Gastroesophageal sphincter (tissue), 4 donors: ENCODE measurements at regions not wholly inside any gene's neighbourhood (a gene's known extent, or its start where the extent isn't known, plus 50 kb on each side); places are given as distances from the start of the nearest gene placed in this dataset.

Experiments used
- ATAC-seq: fragments of 150-250 bp; one replicate; pipeline ENCODE4 v1.9.1; 2016; ENCODE audit warnings: mild to moderate bottlenecking, moderate library complexity
- H3K27ac ChIP-seq, 4 donors: fragments of 200-600 bp; sonication (generic) in 3 of 4; 1 replicate in 3 of 4; 2 replicates in 1 of 4; pipeline ENCODE4 v1.5.1; 2016 to 2019
- H3K27me3 ChIP-seq: fragments of 200-600 bp; sonication (generic); one replicate; pipeline ENCODE4 v1.5.1; 2019
- H3K36me3 ChIP-seq, 2 donors: fragments of 200-600 bp; sonication (generic); one replicate each; pipeline ENCODE4 v1.5.1; 2019; ENCODE audit warnings: control low read depth in 1 of 2
- H3K4me1 ChIP-seq, 3 donors: fragments of 200-600 bp; sonication (generic); 1 replicate in 2 of 3; 2 replicates in 1 of 3; pipeline ENCODE4 v1.5.1; 2016 to 2019; ENCODE audit warnings: control low read depth in 2 of 3
- H3K4me3 ChIP-seq, 2 donors: fragments of 200-600 bp; sonication (generic); one replicate each; pipeline ENCODE4 v1.5.1; 2019; ENCODE audit warnings: mild to moderate bottlenecking in 1 of 2, moderate library complexity in 1 of 2
- H3K9me3 ChIP-seq, 3 donors: fragments of 200-600 bp; sonication (generic); one replicate each; pipeline ENCODE4 v1.5.1; 2017 to 2019; ENCODE audit warnings: control low read depth in 2 of 3
- CTCF ChIP-seq, 4 experiments: fragments of 200-600 bp in 2 of 4; fragments of 450-650 bp in 2 of 4; sonication (generic) in 1 of 4; IDR thresholded peaks; one replicate each; pipeline ENCODE4 v1.5.1; 2017 to 2019; ENCODE audit warnings: antibody characterized with exemption in 4 of 4, mild to moderate bottlenecking in 2 of 4, moderate library complexity in 2 of 4
- EP300 ChIP-seq: sonication (generic); formaldehyde crosslinking; IDR thresholded peaks from one replicate; pipeline ENCODE4 v1.6.1; 2017; ENCODE audit warnings: antibody characterized with exemption, mild to moderate bottlenecking
- POLR2A ChIP-seq, 2 donors: fragments of 450-650 bp; IDR thresholded peaks; one replicate each; pipeline ENCODE4 v1.6.1; 2017; ENCODE audit warnings: antibody characterized with exemption in 2 of 2, mild to moderate bottlenecking in 2 of 2, moderate library complexity in 1 of 2
- POLR2AphosphoS5 ChIP-seq: sonication (generic); formaldehyde crosslinking; IDR thresholded peaks from one replicate; pipeline ENCODE4 v1.6.1; 2017; ENCODE audit warnings: antibody characterized with exemption
- WGBS, 2 donors: methylation state at CpG; one replicate each; pipeline ENCODE4 v1.1.5; 2018; ENCODE audit warnings: low coverage in 1 of 2; 5-methylcytosine and 5-hydroxymethylcytosine counted together

GRCh38 chr12:111270239-111270638 is 98.7 kb downstream of the PHETA1 start:
- whole genome bisulfite sequencing, 2 donors: 20 to 22% methylated on average over 11 of the region's 11 CpGs
- H3K27me3 ChIP-seq: peaks cover 71% of the 10 kb centered on the region

GRCh38 chr12:111269718-111270117 is 99.2 kb downstream of the PHETA1 start:
- Histone ChIP-seq H3K9me3 (no peaks in the 10 kb centered on the region), H3K36me3 (no peaks in the 10 kb centered on the region), H3K27me3 (peaks cover 66% of the 10 kb centered on the region), H3K27ac (no peak overlapping the region), H3K4me3 (no peak overlapping the region), H3K4me1 (peaks cover 0 to 8% (median 0%) of the 10 kb centered on the region in 3 donors)
- 12 to 16% methylated on average over 6 to 7 of the region's 7 CpGs for WGBS, 2 donors
- ATAC-seq: no peak
- TF ChIP-seq POLR2A (IDR thresholded peaks at IDR 0.05) (no peak), EP300 (no peak), CTCF (IDR thresholded peaks at IDR 0.05) (no peak), POLR2AphosphoS5 (no peak)

More at GRCh38 chr12:111270239-111270638, 98.7 kb downstream of the PHETA1 start:
- TF ChIP-seq CTCF (IDR thresholded peaks at IDR 0.05) (no peak), EP300 (no peak), POLR2AphosphoS5 (no peak), POLR2A (IDR thresholded peaks at IDR 0.05) (no peak)
- H3K4me3 ChIP-seq: no peak overlapping the region
- no peak overlapping the region for H3K27ac ChIP-seq
- H3K9me3 ChIP-seq: no peaks in the 10 kb centered on the region
- no peaks in the 10 kb centered on the region for H3K36me3 ChIP-seq
- ATAC-seq: no peak
- H3K4me1 ChIP-seq: peaks cover 0 to 8% (median 0%) of the 10 kb centered on the region in 3 donors

GRCh38 chr12:111268738-111269572 is 99.9 kb downstream of the PHETA1 start:
- Histone ChIP-seq H3K4me3 (no peak overlapping the region), H3K36me3 (no peaks in the 10 kb centered on the region), H3K4me1 (peaks cover 0 to 8% (median 0%) of the 10 kb centered on the region in 3 donors), H3K27me3 (peaks cover 59% of the 10 kb centered on the region), H3K27ac (no peak overlapping the region), H3K9me3 (no peaks in the 10 kb centered on the region)
- TF ChIP-seq POLR2A (IDR thresholded peaks at IDR 0.05) (no peak), CTCF (IDR thresholded peaks at IDR 0.05) (peak in 1 of 4 experiments; percentile 40), EP300 (no peak)
- WGBS, 2 donors: 65 to 89% methylated on average over 9 to 15 of the region's 16 CpGs
- no peak for ATAC-seq

- TF ChIP-seq POLR2AphosphoS5 (no peak), CTCF (IDR thresholded peaks at IDR 0.05) (no peak), EP300 (no peak), POLR2A (IDR thresholded peaks at IDR 0.05) (no peak)
- peaks cover 0 to 8% (median 0%) of the 10 kb centered on the region in 3 donors for H3K4me1 ChIP-seq
- 25 to 45% methylated on average over 2 to 8 of the region's 8 CpGs for WGBS, 2 donors
- no peaks in the 10 kb centered on the region for H3K36me3 ChIP-seq
- H3K27ac ChIP-seq: no peak overlapping the region
- no peak overlapping the region for H3K4me3 ChIP-seq
- ATAC-seq: no peak
- no peaks in the 10 kb centered on the region for H3K9me3 ChIP-seq
- peaks cover 44% of the 10 kb centered on the region for H3K27me3 ChIP-seq
Measured at GRCh38 chr12:111267144-111267543, 101.8 kb downstream of the PHETA1 start.
